Panc1 (cell line): ENCODE measurements at regions not wholly inside any gene's neighbourhood (a gene's known extent, or its start where the extent isn't known, plus 50 kb on each side); places are given as distances from the start of the nearest gene placed in this dataset.

Experiments used
- POLR2AphosphoS5 ChIP-seq: IDR thresholded peaks from 2 replicates; pipeline ENCODE4 v1.6.1; 2012; ENCODE audit warnings: mild to moderate bottlenecking, low read depth, low read length, moderate library complexity
- SIN3A ChIP-seq: IDR thresholded peaks from 2 replicates; pipeline ENCODE4 v1.6.1; 2012; ENCODE audit warnings: low read depth, mild to moderate bottlenecking, low read length, moderate library complexity, borderline replicate concordance; ENCODE audit not compliant: insufficient read depth
- TF ChIP-seq, protein P1 (sequence below): fragments of 450-650 bp; IDR thresholded peaks from 2 replicates; pipeline ENCODE4 v1.5.1; 2017; ENCODE audit warnings: mild to moderate bottlenecking
- TF ChIP-seq, protein P2 (sequence below), 2 experiments: IDR thresholded peaks; 2 replicates each; pipeline ENCODE4 v1.6.1; 2011 to 2012; ENCODE audit warnings: low read depth in 2 of 2, control low read depth in 1 of 2, low read length in 1 of 2, mild to moderate bottlenecking in 1 of 2, moderate library complexity in 1 of 2; ENCODE audit not compliant: insufficient read depth in 1 of 2

GRCh38 chr2:16100006-16100405 lies 159.7 kb downstream of the MYCN start:
- TF ChIP-seq SIN3A (no peak), POLR2AphosphoS5 (no peak)
- TF ChIP-seq, protein P1, sequence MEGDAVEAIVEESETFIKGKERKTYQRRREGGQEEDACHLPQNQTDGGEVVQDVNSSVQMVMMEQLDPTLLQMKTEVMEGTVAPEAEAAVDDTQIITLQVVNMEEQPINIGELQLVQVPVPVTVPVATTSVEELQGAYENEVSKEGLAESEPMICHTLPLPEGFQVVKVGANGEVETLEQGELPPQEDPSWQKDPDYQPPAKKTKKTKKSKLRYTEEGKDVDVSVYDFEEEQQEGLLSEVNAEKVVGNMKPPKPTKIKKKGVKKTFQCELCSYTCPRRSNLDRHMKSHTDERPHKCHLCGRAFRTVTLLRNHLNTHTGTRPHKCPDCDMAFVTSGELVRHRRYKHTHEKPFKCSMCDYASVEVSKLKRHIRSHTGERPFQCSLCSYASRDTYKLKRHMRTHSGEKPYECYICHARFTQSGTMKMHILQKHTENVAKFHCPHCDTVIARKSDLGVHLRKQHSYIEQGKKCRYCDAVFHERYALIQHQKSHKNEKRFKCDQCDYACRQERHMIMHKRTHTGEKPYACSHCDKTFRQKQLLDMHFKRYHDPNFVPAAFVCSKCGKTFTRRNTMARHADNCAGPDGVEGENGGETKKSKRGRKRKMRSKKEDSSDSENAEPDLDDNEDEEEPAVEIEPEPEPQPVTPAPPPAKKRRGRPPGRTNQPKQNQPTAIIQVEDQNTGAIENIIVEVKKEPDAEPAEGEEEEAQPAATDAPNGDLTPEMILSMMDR = no peak
- TF ChIP-seq, protein P2, sequence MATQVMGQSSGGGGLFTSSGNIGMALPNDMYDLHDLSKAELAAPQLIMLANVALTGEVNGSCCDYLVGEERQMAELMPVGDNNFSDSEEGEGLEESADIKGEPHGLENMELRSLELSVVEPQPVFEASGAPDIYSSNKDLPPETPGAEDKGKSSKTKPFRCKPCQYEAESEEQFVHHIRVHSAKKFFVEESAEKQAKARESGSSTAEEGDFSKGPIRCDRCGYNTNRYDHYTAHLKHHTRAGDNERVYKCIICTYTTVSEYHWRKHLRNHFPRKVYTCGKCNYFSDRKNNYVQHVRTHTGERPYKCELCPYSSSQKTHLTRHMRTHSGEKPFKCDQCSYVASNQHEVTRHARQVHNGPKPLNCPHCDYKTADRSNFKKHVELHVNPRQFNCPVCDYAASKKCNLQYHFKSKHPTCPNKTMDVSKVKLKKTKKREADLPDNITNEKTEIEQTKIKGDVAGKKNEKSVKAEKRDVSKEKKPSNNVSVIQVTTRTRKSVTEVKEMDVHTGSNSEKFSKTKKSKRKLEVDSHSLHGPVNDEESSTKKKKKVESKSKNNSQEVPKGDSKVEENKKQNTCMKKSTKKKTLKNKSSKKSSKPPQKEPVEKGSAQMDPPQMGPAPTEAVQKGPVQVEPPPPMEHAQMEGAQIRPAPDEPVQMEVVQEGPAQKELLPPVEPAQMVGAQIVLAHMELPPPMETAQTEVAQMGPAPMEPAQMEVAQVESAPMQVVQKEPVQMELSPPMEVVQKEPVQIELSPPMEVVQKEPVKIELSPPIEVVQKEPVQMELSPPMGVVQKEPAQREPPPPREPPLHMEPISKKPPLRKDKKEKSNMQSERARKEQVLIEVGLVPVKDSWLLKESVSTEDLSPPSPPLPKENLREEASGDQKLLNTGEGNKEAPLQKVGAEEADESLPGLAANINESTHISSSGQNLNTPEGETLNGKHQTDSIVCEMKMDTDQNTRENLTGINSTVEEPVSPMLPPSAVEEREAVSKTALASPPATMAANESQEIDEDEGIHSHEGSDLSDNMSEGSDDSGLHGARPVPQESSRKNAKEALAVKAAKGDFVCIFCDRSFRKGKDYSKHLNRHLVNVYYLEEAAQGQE (IDR thresholded peaks at IDR 0.05; ENCODE audit: insufficient read depth in 1 of 2, low read depth in 2 of 2, low read length in 1 of 2) = no peak
